ENCODE measurements at regions not wholly inside any gene's neighbourhood (a gene's known extent, or its start where the extent isn't known, plus 50 kb on each side); places are given as distances from the start of the nearest gene placed in this dataset.

GRCh38 chr6:90758741-90759140 is 171.9 kb upstream of the MAP3K7 start:
- TF ChIP-seq EZH2 (IDR thresholded peaks at IDR 0.05; ENCODE audit: low read depth, low read length, severe bottlenecking) (no peak), YY1 (IDR thresholded peaks at IDR 0.05; ENCODE audit: low read depth, low read length) (no peak), EP300 (IDR thresholded peaks at IDR 0.05; ENCODE audit: borderline replicate concordance in 1 of 2, low read depth in 2 of 2, low read length in 2 of 2) (no peak), CTCF (IDR thresholded peaks at IDR 0.05; ENCODE audit: control extremely low read depth in 1 of 3, insufficient read depth in 1 of 3, low read depth in 1 of 3, low read length in 3 of 3) (no peak), NRF1 (IDR thresholded peaks at IDR 0.05; ENCODE audit: low read depth, low read length) (no peak), TEAD4 (IDR thresholded peaks at IDR 0.05; ENCODE audit: low read depth, low read length) (no peak), GABPA (IDR thresholded peaks at IDR 0.05; ENCODE audit: borderline replicate concordance, insufficient read depth, low read length) (no peak), POLR2AphosphoS5 (IDR thresholded peaks at IDR 0.05; ENCODE audit: low read depth, low read length) (no peak), RAD21 (IDR thresholded peaks at IDR 0.05 in 1 of 2, conservative IDR thresholded peaks at IDR 0.05 in 1 of 2; ENCODE audit: low read depth in 2 of 2, low read length in 2 of 2) (no peak), BRCA1 (IDR thresholded peaks at IDR 0.05; ENCODE audit: low read depth, low read length) (no peak), USF2 (IDR thresholded peaks at IDR 0.05; ENCODE audit: low read length) (no peak)

Data from H1 (cell line).